ENCODE measurements at regions not wholly inside any gene's neighbourhood (a gene's known extent, or its start where the extent isn't known, plus 50 kb on each side); places are given as distances from the start of the nearest gene placed in this dataset.

DNA sequence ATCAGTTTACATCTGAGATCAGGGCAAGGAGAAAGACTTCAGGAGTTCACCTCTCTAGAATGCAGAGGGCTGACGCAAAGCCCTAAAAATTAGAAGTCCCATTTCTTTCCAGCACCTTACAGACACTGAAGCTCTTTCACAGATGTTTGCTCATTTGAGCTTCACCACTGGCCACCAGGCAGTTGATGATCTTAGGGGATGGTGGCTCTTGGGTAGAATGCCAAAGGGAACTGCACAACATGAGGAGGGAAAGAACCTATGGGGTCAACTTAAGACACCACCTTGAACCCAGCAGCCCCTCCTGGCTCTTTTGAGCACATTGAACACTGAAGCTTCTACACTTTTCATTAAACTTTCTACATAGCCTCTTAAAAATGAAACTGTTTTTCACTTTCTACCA, 390.3 kb upstream of the CELF2 start:
- H3K36me3 ChIP-seq (ENCODE audit: low read depth) = no peaks in the 10 kb centered on the region
- H3K9me3 ChIP-seq (ENCODE audit: insufficient read depth, low read depth) = no peaks in the 10 kb centered on the region
- H2AFZ ChIP-seq = no peak overlapping the region
- H3K9me2 ChIP-seq (ENCODE audit: insufficient read depth) = no peaks in the 10 kb centered on the region
- H3K4me1 ChIP-seq (replicated peaks; ENCODE audit: insufficient read depth) = no peaks in the 10 kb centered on the region
- H3K79me2 ChIP-seq (ENCODE audit: low read depth) = no peaks in the 10 kb centered on the region
- H3K4me2 ChIP-seq = no peak overlapping the region
- ChIA-PET POLR2A (ENCODE audit: unreplicated experiment) (interaction anchor here (0.7 kb wide), 1 partner anchor 626 kb away, joined by 4 read pairs; no protein-coding TSS in a partner anchor), CTCF (no interaction called here)
- TF ChIP-seq, protein P1, sequence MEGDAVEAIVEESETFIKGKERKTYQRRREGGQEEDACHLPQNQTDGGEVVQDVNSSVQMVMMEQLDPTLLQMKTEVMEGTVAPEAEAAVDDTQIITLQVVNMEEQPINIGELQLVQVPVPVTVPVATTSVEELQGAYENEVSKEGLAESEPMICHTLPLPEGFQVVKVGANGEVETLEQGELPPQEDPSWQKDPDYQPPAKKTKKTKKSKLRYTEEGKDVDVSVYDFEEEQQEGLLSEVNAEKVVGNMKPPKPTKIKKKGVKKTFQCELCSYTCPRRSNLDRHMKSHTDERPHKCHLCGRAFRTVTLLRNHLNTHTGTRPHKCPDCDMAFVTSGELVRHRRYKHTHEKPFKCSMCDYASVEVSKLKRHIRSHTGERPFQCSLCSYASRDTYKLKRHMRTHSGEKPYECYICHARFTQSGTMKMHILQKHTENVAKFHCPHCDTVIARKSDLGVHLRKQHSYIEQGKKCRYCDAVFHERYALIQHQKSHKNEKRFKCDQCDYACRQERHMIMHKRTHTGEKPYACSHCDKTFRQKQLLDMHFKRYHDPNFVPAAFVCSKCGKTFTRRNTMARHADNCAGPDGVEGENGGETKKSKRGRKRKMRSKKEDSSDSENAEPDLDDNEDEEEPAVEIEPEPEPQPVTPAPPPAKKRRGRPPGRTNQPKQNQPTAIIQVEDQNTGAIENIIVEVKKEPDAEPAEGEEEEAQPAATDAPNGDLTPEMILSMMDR (conservative IDR thresholded peaks at IDR 0.05) = no peak
- TF ChIP-seq EZH2 (IDR thresholded peaks at IDR 0.05; ENCODE audit: low read depth) = no peak
- no TSS peak for BruUV-seq (replicated peaks)
- no peak overlapping the region for H3K27ac ChIP-seq
- no peaks in the 10 kb centered on the region for H4K20me1 ChIP-seq (ENCODE audit: insufficient read depth)
- intact Hi-C loops (cut with micrococcal nuclease; ENCODE audit: unreplicated experiment) = no loop called here
- peaks cover 48% of the 10 kb centered on the region for H3K27me3 ChIP-seq (ENCODE audit: insufficient read depth, low read depth)
- H3K4me3 ChIP-seq = no peak overlapping the region
- H3F3A ChIP-seq (ENCODE audit: insufficient read depth, low read depth) = no peaks in the 10 kb centered on the region
- no peak for DNase-seq

DNA sequence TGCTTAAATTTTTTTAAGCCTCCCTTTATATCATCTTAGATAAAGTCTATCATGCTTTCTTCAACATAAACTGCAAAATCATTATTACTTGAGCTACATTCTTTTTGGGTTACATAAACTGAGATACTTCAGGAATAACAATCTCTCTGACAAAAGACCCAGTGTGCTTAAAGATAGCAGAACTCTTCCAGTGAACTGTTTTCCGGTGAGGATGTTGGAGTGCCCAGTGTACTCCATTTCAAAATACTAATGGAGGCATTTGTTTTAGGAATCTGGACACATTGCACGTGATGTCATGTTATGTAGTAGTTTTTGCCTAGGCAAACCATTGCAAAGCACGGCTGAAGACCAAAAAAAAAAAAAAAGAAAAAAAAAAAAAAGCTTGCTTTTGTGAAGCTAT, 388.2 kb upstream of the CELF2 start:
- no peak overlapping the region for H3K4me2 ChIP-seq
- H3K27me3 ChIP-seq (ENCODE audit: insufficient read depth, low read depth) = peaks cover 36% of the 10 kb centered on the region
- intact Hi-C loops (cut with micrococcal nuclease; ENCODE audit: unreplicated experiment) = no loop called here
- no peaks in the 10 kb centered on the region for H3K79me2 ChIP-seq (ENCODE audit: low read depth)
- no peaks in the 10 kb centered on the region for H3F3A ChIP-seq (ENCODE audit: insufficient read depth, low read depth)
- H3K9me2 ChIP-seq (ENCODE audit: insufficient read depth) = no peaks in the 10 kb centered on the region
- H2AFZ ChIP-seq = no peak overlapping the region
- no peak overlapping the region for H3K27ac ChIP-seq
- H3K4me3 ChIP-seq = no peak overlapping the region
- H3K36me3 ChIP-seq (ENCODE audit: low read depth) = no peaks in the 10 kb centered on the region
- no peaks in the 10 kb centered on the region for H4K20me1 ChIP-seq (ENCODE audit: insufficient read depth)
- TF ChIP-seq EZH2 (IDR thresholded peaks at IDR 0.05; ENCODE audit: low read depth) = no peak
- TF ChIP-seq, protein P1 (conservative IDR thresholded peaks at IDR 0.05) = no peak
- no TSS peak for BruUV-seq (replicated peaks)
- ChIA-PET POLR2A (ENCODE audit: unreplicated experiment) (no interaction called here), CTCF (no interaction called here)
- no peak for DNase-seq
- no peaks in the 10 kb centered on the region for H3K4me1 ChIP-seq (replicated peaks; ENCODE audit: insufficient read depth)
- no peaks in the 10 kb centered on the region for H3K9me3 ChIP-seq (ENCODE audit: insufficient read depth, low read depth)

- H3K36me3 ChIP-seq (ENCODE audit: low read depth) = no peaks in the 10 kb centered on the region
- intact Hi-C loops (cut with micrococcal nuclease; ENCODE audit: unreplicated experiment) = no loop called here
- H4K20me1 ChIP-seq (ENCODE audit: insufficient read depth) = no peaks in the 10 kb centered on the region
- BruUV-seq (replicated peaks) = no TSS peak
- peaks cover 28% of the 10 kb centered on the region for H3K27me3 ChIP-seq (ENCODE audit: insufficient read depth, low read depth)
- H3K4me3 ChIP-seq = no peak overlapping the region
- ChIA-PET POLR2A (ENCODE audit: unreplicated experiment) (no interaction called here), CTCF (no interaction called here)
- no peak overlapping the region for H2AFZ ChIP-seq
- TF ChIP-seq, protein P1 (conservative IDR thresholded peaks at IDR 0.05) = no peak
- TF ChIP-seq EZH2 (IDR thresholded peaks at IDR 0.05; ENCODE audit: low read depth) = no peak
- H3K79me2 ChIP-seq (ENCODE audit: low read depth) = no peaks in the 10 kb centered on the region
- H3K27ac ChIP-seq = no peak overlapping the region
- DNase-seq = no peak
- H3F3A ChIP-seq (ENCODE audit: insufficient read depth, low read depth) = no peaks in the 10 kb centered on the region
- H3K4me2 ChIP-seq = no peak overlapping the region
- H3K4me1 ChIP-seq (replicated peaks; ENCODE audit: insufficient read depth) = no peaks in the 10 kb centered on the region
- no peaks in the 10 kb centered on the region for H3K9me3 ChIP-seq (ENCODE audit: insufficient read depth, low read depth)
- no peaks in the 10 kb centered on the region for H3K9me2 ChIP-seq (ENCODE audit: insufficient read depth)
These were observed 387.4 kb upstream of the CELF2 start for GRCh38 chr10:10630281-10630680.
